CD14-positive monocyte (primary cell): ENCODE measurements at regions not wholly inside any gene's neighbourhood (a gene's known extent, or its start where the extent isn't known, plus 50 kb on each side); places are given as distances from the start of the nearest gene placed in this dataset.
A peak's percentile ranks its signal among the peaks of the same experiment; 100 is the strongest.

Source experiments
- DNase-seq, 3 donors: peaks; one replicate each; pipeline ENCODE4 v3.0.0-alpha.2; 2011 to 2022
- H2AFZ ChIP-seq: 2 replicates; pipeline ENCODE4 v1.6.0; 2012; ENCODE audit warnings: mild to moderate bottlenecking, low read depth, low read length, inconsistent platforms; ENCODE audit not compliant: insufficient read depth, poor library complexity, severe bottlenecking
- H3K27ac ChIP-seq, 2 donors: 1 replicate in 1 of 2; 2 replicates in 1 of 2; pipeline ENCODE4 v1.5.1; 2012 to 2013; ENCODE audit warnings: low read length in 2 of 2, control low read depth in 1 of 2, inconsistent platforms in 1 of 2, low read depth in 1 of 2, mild to moderate bottlenecking in 1 of 2
- H3K27me3 ChIP-seq, 2 donors: one replicate each; pipeline versions ENCODE4 v1.6.0 to v1.6.1; 2011 to 2013; ENCODE audit warnings: low read length in 2 of 2; ENCODE audit not compliant: control insufficient read depth in 2 of 2, insufficient read depth in 2 of 2
- H3K36me3 ChIP-seq, 2 donors: replicated peaks in 1 of 2; 1 replicate in 1 of 2; 2 replicates in 1 of 2; pipeline versions ENCODE4 v1.5.1 to v1.6.1; 2012 to 2013; ENCODE audit warnings: low read length in 2 of 2, control low read depth in 1 of 2, inconsistent platforms in 1 of 2, mild to moderate bottlenecking in 1 of 2; ENCODE audit not compliant: insufficient read depth in 2 of 2, control insufficient read depth in 1 of 2
- H3K4me1 ChIP-seq, 2 donors: 1 replicate in 1 of 2; 2 replicates in 1 of 2; pipeline versions ENCODE4 v1.5.1 to v1.6.1; 2012 to 2013; ENCODE audit warnings: low read length in 2 of 2, control low read depth in 1 of 2, inconsistent platforms in 1 of 2, mild to moderate bottlenecking in 1 of 2, moderate library complexity in 1 of 2; ENCODE audit not compliant: insufficient read depth in 2 of 2, control insufficient read depth in 1 of 2
- H3K4me2 ChIP-seq: replicated peaks from 2 replicates; pipeline ENCODE3; 2012; ENCODE audit warnings: low read length, moderate library complexity, mild to moderate bottlenecking; ENCODE audit not compliant: poor library complexity, severe bottlenecking; ENCODE audit errors: extremely low read depth
- H3K4me3 ChIP-seq, 3 experiments: fragments of 200-600 bp in 1 of 3; sonication (generic) in 1 of 3; replicated peaks in 1 of 3; 1 replicate in 2 of 3; 2 replicates in 1 of 3; pipeline ENCODE4 v1.5.1; 2011 to 2013; ENCODE audit warnings: low read length in 3 of 3, mild to moderate bottlenecking in 3 of 3, control low read depth in 2 of 3, low read depth in 2 of 3, inconsistent platforms in 1 of 3, moderate library complexity in 1 of 3
- H3K79me2 ChIP-seq: 2 replicates; pipeline ENCODE4 v1.6.0; 2012; ENCODE audit warnings: mild to moderate bottlenecking, control low read depth, inconsistent platforms, low read length, moderate library complexity; ENCODE audit not compliant: insufficient read depth
- H3K9ac ChIP-seq: 2 replicates; pipeline ENCODE4 v1.6.0; 2017; ENCODE audit warnings: low read length, mild to moderate bottlenecking; ENCODE audit not compliant: insufficient read depth, poor library complexity, severe bottlenecking
- H3K9me3 ChIP-seq, 2 donors: replicated peaks in 1 of 2; 1 replicate in 1 of 2; 2 replicates in 1 of 2; pipeline versions ENCODE4 v1.5.1 to v1.6.1; 2012 to 2013; ENCODE audit warnings: low read length in 2 of 2, control low read depth in 1 of 2; ENCODE audit not compliant: control insufficient read depth in 1 of 2, insufficient read depth in 1 of 2
- H4K20me1 ChIP-seq: 2 replicates; pipeline ENCODE4 v1.6.0; 2012; ENCODE audit warnings: mild to moderate bottlenecking, low read length, control low read depth, moderate library complexity; ENCODE audit not compliant: insufficient read depth
- H3K27ac Mint-ChIP-seq, 7 donors: one replicate each; pipeline ENCODE4 v1.8.0; 2020; ENCODE audit warnings: mild to moderate bottlenecking in 7 of 7, mixed read lengths in 7 of 7, moderate library complexity in 6 of 7, inconsistent platforms in 2 of 7
- H3K27me3 Mint-ChIP-seq, 3 donors: one replicate each; pipeline ENCODE4 v1.8.0; 2021 to 2022; ENCODE audit warnings: low read depth in 3 of 3, mild to moderate bottlenecking in 3 of 3, mixed read lengths in 3 of 3, moderate library complexity in 3 of 3, inconsistent platforms in 1 of 3
- H3K36me3 Mint-ChIP-seq, 2 donors: one replicate each; pipeline ENCODE4 v1.8.0; 2020; ENCODE audit warnings: mixed read lengths in 2 of 2, inconsistent platforms in 1 of 2, mild to moderate bottlenecking in 1 of 2
- H3K4me1 Mint-ChIP-seq: one replicate; pipeline ENCODE4 v1.8.0; 2020; ENCODE audit warnings: mild to moderate bottlenecking, mixed read lengths
- H3K4me3 Mint-ChIP-seq, 2 donors: one replicate each; pipeline ENCODE4 v1.8.0; 2020; ENCODE audit warnings: mild to moderate bottlenecking in 2 of 2, mixed read lengths in 2 of 2, moderate library complexity in 1 of 2
- H3K9me3 Mint-ChIP-seq, 7 donors: one replicate each; pipeline ENCODE4 v1.8.0; 2020 to 2022; ENCODE audit warnings: mixed read lengths in 7 of 7, mild to moderate bottlenecking in 6 of 7, moderate library complexity in 6 of 7, inconsistent platforms in 2 of 7
- WGBS: methylation state at CpG from one replicate; pipeline ENCODE4 v1.1.5; 2013; ENCODE audit warnings: missing lambda C conversion rate; ENCODE audit not compliant: insufficient coverage; 5-methylcytosine and 5-hydroxymethylcytosine counted together
- intact Hi-C, 2 donors: fragments of 100-400 bp; cut with micrococcal nuclease; formaldehyde crosslinking; loops; one replicate each; pipeline versions ENCODE4 v1.15.0 to v1.15.1; 2023
- TF ChIP-seq, protein P1 (sequence below): fragments of 200-600 bp; IDR thresholded peaks from one replicate; pipeline ENCODE4 v1.8.0; 2022; ENCODE audit warnings: antibody characterized with exemption, mild to moderate bottlenecking

DNA sequence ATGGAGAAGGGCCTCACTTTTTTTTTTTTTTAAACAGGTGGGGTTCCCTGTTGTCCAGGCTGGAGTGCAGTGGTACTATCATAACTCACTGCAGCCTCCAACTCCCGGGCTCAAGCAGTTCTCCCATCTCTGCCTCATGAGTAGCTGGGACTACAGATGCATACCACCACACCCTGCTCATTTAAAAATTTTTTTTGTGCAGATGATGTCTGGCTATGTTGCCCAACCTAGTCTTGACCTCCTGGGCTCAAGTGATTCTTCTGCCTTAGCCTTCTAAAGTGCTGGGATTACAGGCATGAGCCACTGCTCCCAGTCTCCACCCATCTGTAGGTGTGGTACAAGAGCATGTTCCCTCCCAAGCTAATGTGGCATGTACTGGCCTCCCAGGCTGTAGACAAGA lies 380.6 kb upstream of the AMELY start:
- Histone ChIP-seq H3K27ac (no peak overlapping the region), H4K20me1 (no peaks in the 10 kb centered on the region), H3K9me3 (no peaks in the 10 kb centered on the region), H3K4me3 (no peak overlapping the region), H2AFZ (no peak overlapping the region), H3K36me3 (no peaks in the 10 kb centered on the region), H3K4me2 (no peak overlapping the region), H3K4me1 (peaks cover 0 to 29% of the 10 kb centered on the region in 2 donors), H3K79me2 (no peaks in the 10 kb centered on the region), H3K27me3 (no peaks in the 10 kb centered on the region), H3K9ac (no peak overlapping the region)
- no CpG with 5 or more reads among the region's 1 CpG for WGBS
- intact Hi-C loops: no loop called here
- Mint-ChIP-seq H3K4me1 (peaks cover 35% of the 10 kb centered on the region), H3K4me3 (no peak overlapping the region), H3K36me3 (no peaks in the 10 kb centered on the region), H3K27me3 (no peaks in the 10 kb centered on the region), H3K27ac (no peak overlapping the region), H3K9me3 (no peaks in the 10 kb centered on the region)
- no peak for DNase-seq
- TF ChIP-seq, protein P1, sequence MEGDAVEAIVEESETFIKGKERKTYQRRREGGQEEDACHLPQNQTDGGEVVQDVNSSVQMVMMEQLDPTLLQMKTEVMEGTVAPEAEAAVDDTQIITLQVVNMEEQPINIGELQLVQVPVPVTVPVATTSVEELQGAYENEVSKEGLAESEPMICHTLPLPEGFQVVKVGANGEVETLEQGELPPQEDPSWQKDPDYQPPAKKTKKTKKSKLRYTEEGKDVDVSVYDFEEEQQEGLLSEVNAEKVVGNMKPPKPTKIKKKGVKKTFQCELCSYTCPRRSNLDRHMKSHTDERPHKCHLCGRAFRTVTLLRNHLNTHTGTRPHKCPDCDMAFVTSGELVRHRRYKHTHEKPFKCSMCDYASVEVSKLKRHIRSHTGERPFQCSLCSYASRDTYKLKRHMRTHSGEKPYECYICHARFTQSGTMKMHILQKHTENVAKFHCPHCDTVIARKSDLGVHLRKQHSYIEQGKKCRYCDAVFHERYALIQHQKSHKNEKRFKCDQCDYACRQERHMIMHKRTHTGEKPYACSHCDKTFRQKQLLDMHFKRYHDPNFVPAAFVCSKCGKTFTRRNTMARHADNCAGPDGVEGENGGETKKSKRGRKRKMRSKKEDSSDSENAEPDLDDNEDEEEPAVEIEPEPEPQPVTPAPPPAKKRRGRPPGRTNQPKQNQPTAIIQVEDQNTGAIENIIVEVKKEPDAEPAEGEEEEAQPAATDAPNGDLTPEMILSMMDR: no peak

DNA sequence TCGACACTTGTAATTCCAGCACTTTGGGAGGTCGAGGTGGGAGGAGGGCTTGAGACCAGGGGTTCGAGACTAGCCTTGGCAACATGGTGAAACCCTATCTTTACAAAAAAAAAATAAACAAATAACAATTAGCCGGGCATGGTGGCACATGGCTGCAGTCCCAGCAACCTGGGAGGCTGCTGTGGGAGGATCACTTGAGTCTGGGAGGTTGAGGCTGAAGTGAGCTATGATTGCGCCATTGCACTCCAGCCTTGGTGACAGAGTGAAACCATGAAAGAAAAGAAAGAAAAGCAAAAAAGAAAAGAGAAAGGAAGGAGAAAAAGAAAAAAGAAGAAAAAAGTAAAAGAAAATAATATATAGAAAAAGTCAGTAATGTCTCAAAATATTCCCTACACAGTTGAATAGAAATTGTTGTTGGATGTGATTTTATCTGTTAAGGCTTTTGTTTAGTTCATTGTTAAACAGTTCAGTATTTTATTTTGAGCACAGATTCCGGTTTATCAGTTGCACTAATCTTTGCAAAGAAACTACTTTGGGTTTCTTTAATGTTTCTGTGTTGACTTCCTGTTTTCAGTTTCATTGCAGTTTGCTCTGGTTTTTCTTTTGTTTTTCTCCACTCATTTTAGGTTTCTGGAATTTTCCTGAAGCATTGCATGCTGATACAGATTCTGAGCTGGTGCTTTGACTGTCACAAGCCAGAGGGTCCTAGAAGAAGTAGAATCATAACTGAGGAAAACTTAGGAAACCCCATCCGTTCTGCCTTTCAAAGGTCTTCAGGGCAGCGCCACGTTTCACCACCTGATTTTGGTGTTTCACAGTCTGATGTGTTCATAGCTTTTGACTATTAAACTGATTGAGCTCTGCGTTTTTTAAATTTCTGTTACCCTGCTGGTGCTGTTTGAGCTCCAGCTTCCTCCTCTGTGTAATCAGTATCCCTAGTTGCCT lies 378.6 kb upstream of the AMELY start:
- H3K9me3 Mint-ChIP-seq: no peaks in the 10 kb centered on the region
- Histone ChIP-seq H3K79me2 (no peaks in the 10 kb centered on the region), H3K9me3 (no peaks in the 10 kb centered on the region), H3K36me3 (no peaks in the 10 kb centered on the region), H3K27ac (peak overlapping the region in 1 of 2 donors; percentile 54), H3K4me3 (peak overlapping the region in 1 of 3 experiments; percentile 24), H3K4me2 (no peak overlapping the region), H3K4me1 (peaks cover 0 to 29% of the 10 kb centered on the region in 2 donors), H2AFZ (no peak overlapping the region), H4K20me1 (no peaks in the 10 kb centered on the region), H3K9ac (no peak overlapping the region), H3K27me3 (no peaks in the 10 kb centered on the region)
- TF ChIP-seq, protein P1: no peak
- DNase-seq: peak in 1 of 3 donors; percentile 12
- WGBS: no CpG with 5 or more reads among the region's 10 CpGs
- intact Hi-C loops: no loop called here
- H3K36me3 Mint-ChIP-seq: peaks cover 0 to 11% of the 10 kb centered on the region in 2 donors
- peaks cover 28% of the 10 kb centered on the region for H3K4me1 Mint-ChIP-seq
- H3K4me3 Mint-ChIP-seq: peak overlapping the region; percentile 71 to 82
- H3K27ac Mint-ChIP-seq: peak overlapping the region in 2 of 7 donors; percentile 81 to 88
- no peaks in the 10 kb centered on the region for H3K27me3 Mint-ChIP-seq
